HG03439 (cell line): ENCODE measurements at regions not wholly inside any gene's neighbourhood (a gene's known extent, or its start where the extent isn't known, plus 50 kb on each side); places are given as distances from the start of the nearest gene placed in this dataset.

Experiments used
- ATAC-seq: cut with Tn5 transposase; IDR thresholded peaks from one replicate; pipeline ENCODE4 v1.9.1; 2021; ENCODE audit warnings: mild to moderate bottlenecking, moderate library complexity; ENCODE audit not compliant: unreplicated experiment

DNA sequence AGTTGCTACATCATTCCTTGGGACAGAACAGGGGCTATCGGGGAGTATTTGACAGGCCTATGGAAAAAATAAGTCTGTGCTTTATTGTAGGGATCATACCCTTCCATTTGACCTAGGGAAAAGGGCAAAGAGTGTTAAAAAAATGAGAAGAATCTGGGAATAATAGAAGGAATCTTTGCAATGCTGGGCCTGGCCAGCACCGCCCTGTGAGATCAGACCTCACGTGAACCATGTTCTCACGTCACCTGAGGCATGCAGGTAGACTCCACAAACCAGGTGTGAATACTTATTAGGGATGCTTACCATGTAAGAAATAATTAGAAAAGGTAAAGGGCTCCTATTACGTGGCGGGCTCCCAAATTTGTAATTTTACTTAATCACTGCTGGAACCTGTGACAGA is 177.5 kb upstream of the GATA6 start:
- no peak for ATAC-seq

DNA sequence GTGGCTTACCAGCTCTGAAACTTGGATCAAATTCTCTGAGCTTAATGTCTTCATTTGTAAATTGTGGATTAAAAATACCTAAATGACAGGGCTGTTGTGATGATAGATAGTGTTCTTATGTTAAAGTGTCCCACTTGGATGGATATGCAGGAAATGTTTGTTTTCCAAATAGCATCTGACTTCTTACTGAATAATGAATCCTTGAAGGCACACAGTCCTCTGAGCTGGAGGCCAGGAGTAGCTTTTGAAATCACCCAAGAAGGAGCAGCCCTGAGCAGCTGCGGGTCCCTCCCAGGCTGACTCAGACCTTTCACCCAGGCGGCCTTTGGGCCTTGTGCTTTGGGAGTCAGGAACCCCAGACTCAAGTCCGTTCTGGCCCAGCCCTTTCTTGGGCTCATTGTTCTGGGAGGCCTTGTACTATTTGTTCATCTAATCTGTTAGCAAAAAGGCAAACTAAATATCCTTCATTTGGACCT is 173.0 kb upstream of the GATA6 start:
- no peak for ATAC-seq

DNA sequence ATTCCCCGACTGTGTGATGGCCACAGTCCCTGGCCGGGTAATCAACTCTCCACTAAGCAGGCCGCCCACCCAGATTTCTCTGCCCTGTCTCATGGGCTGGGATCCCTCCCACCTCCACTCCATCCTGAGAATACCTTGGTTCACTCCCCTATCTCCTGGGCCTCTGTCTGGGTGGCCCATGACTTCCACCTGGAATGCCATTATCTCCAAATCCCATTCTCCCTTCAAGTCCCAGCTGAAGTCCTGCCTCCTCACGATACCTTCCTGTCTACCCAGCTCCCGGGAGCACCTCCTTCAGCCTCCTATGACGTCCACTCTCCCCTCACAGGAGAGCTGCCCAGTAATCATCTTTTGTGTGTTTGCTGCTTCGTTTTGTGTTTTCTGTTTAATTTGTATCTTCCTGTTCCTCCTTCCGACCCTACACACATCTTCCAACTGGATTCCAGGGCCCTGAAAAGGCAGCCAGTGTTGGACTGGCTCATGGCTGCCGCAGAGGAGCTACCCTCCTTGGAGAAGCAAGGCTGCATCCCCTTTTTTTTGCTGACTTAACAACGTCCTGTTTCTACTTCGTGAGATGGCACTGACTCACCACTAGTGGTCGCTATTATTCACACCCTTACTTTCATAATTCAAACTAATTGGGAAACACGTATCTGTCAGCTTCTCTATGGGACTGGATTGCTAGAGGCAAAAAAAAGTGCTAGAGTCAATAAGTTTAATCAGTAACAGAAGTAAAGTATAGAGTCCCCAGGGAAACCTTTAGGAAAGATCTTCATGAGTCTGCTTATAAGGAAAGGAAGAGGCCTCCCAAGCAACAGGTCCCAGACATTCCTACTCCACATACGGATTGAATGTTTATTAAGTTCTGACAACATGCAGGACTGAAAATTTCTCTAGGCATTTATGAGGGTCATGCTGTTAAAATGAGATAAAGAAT is 171.9 kb upstream of the GATA6 start:
- ATAC-seq, result no peak

DNA sequence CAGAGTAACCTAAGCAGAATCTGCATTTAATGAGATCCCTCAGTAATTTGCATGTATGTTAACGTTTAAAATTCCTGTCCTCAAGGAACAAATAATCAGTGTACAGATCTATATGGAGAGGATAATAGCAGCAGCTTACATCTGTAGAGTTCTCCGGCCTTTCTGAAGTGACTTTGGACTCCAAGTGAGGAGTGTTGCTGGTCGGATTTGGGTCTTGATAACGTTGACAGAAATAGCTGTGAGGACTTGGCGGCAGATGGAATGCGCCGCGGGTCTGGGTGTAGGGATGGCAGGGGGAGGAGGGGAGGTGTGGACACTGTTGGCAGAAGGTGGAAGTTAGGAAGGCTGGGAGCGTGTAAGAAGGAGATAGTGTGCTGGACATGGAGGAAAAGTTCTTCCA is 170.9 kb upstream of the GATA6 start:
- ATAC-seq, result no peak

DNA sequence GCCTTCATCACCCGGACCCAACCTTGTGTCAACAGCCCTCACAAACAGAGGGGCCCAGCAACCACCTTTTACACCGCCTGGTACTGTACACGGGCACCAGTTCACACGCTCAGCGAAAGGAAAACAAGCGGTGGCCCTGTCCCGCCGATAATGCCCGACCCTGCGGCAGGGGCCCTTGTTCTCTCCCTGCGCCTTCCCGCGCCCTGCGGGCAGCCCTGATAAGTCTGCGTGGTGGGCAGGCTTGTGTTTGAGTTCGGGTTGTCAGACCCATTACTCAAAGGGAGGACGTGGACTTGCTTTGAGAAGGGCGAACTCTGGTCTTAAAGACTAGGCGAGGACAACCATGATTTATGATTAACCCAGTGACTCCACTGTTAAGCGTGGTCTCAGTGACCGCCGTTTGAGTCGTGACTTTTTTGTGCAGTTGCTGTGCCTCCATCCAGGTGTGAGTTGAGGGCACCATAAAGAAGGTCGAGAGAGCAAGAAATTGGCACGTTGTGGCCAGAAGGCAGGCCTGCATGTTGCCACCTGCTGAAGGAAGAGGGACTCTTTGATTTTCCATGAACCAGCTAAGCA is 167.4 kb upstream of the GATA6 start:
- ATAC-seq, result no peak

- ATAC-seq, result no peak
Measured at GRCh38 chr18:22005191-22005841, 164.1 kb upstream of the GATA6 start.

DNA sequence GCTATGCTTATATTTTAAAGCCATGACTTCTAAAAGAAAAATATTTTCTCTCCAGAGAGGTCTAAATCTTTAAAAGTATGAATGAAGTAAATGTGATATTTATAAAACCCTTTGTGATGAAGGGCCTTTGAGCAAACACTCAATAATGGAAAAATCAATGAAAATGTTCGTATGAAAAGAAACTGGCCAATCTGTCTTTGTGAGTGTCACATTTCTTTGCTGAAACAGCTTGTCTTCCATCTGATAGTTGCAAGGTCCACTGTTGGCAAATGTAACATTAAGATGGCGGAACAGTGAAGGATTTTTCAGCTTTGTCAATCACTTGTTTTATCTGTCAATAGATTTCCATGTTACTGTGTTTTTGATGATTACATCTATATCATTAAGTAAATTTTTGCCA is 162.9 kb upstream of the GATA6 start:
- ATAC-seq, result no peak

- no peak for ATAC-seq
Measured at GRCh38 chr18:22009242-22009641, 160.1 kb upstream of the GATA6 start.

- no peak for ATAC-seq
Measured at GRCh38 chr18:22013993-22014392, 155.4 kb upstream of the GATA6 start.

DNA sequence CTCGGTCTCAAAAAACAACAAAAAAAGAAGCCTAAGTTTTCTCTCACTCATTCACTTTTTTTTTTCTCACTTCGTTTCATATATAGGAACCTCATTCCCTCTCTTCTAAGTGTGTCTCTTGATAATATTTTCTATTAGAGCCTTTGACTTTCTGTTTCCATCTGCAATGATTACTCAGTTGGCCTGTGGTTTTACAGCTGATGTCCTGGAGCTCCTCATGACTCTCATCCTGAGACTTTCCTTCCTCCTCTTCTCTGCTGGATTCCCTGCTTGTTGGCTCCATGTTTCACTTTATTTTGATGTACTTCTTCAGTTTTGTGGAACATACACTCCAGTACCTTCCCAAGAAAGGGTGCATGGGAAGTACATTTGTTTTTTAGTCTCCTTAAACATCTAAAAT is 154.2 kb upstream of the GATA6 start:
- no peak for ATAC-seq

- no peak for ATAC-seq
Measured at GRCh38 chr18:22018366-22018765, 151.0 kb upstream of the GATA6 start.

- ATAC-seq, result no peak
Measured at GRCh38 chr18:22019193-22019592, 150.2 kb upstream of the GATA6 start.

DNA sequence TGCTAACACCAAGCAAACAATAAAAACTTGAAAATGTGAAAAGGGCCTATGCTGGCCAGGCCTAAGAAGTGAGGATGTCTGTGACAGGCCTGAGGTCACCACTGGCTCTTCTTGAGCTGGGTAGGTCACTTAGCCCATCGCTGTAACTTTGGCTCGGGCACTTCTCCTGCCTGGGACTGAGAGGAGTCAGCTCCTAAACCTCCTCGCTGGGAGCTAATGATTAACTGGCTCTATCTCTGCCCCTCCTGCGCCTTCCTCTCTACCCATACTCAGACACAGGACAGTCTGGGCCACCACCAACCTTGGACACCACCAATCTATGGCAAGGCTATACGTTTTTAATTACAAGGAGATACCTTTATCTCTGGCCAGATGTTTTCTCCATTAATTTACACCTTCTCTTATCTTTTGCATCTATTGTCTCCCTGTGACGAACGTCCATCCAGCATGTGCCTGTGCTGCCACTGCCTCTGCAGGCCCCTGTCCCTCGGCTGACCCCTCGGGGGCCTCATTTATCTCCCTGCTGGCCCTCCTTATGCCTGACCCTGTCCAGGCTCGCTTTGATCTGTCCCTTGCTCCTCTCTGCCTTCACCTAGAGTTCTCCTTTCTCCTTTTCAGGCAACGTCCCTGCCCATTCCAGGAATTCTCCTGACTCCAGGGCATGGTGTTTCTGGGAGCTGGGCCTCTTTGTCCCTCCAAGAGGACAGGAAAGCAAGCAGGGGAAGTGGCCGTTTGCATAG is 149.1 kb upstream of the GATA6 start:
- ATAC-seq, result no peak

DNA sequence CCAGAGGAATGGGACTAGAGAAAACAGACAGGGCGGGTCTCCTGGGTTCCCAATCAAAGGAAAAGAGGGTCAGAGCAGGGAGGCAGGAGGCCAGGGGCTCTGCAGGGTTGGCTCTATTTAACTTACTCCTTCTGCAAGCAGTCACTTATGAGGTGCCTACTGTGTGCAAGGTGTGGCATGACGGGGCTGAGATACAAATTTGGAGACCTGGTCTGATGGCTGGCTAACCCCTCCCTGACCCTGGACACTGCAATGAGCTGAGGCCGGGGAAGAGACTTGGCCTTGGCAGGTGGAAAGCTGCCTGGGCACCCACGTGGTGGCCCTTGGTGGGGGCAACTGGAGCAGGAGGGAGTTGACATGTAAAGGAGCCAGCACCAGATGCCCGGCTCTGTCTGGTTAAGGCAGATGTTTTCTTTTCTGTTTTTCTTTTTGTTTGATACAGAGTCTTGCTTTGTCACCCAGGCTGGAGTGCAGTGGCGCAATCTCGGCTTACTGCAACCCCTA is 148.5 kb upstream of the GATA6 start:
- ATAC-seq, result no peak

DNA sequence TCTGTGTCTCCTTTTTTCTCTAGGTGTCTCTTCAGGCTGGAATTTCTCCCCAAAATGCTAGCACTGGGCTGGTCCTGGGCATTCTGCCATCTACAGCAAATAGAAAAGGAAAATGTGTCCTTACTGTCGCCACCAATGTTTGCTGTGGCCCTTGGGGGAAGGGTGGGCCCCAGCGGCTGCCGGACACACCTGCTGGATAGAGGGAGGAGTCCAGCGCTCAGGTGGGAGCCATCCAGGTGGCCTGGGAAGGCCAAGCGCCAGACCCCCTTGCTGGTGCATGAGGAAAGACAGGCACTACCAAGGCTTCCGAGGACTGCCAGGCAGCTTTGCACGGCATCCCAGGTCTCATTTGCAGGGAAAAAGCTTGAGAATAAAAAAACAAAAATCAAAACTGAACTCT is 147.7 kb upstream of the GATA6 start:
- ATAC-seq, result no peak

DNA sequence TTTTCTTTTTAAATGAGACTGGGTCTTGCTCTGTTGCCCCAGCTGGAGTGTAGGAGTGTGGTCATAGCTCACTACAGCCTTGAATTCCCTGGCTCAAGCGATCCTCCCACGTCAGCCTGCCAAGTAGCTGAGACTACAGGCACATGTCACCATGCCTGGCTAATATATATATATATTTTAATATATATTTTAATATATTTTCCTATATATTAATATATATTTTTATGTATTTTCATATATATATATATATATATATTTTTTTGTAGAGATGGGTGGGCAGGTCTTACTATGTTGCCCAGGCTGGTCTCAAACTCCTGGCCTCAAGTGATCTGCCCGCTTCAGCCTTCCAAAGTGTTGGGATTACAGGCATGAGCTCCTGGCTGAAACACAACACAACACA is 144.5 kb upstream of the GATA6 start:
- ATAC-seq, result no peak

DNA sequence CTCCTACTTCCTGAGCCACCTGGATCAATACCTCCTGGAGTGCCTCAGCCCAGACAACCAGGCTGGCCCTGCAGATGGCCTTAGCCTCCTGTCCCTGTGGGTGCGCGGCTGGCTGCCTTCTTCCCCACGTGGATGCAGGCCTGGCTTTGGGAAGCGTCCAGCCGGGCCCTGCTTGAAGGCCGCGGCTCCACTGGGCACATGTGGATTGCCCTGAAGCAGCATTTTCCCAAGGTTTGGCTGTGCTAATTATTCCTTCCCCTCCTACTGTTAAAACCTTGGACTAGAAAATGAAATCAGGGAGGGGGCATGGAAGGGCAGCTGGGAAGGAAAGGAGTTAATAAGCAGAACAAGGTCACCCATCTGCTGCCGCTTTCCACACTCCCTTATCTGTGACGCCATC is 143.0 kb upstream of the GATA6 start:
- no peak for ATAC-seq

DNA sequence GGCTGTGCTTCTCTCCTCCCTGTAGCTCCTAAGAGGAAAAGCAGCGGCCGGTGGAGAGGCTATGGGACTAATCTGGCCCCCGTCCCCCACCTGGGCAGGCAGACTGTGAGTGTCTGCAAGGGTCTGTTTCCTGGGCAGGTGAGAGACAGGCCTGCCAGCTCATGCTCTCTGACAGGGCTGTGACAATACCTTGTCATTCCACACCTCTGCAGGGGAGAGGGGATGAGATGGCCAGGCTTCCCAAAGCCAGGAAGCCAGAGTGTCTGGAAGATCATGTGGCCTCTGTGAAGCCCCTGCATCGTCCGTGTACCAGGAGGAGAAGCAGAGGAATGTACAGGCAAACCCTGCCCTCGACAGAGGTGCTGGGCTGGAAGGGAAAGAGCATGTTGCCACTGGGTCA is 142.5 kb upstream of the GATA6 start:
- no peak for ATAC-seq

DNA sequence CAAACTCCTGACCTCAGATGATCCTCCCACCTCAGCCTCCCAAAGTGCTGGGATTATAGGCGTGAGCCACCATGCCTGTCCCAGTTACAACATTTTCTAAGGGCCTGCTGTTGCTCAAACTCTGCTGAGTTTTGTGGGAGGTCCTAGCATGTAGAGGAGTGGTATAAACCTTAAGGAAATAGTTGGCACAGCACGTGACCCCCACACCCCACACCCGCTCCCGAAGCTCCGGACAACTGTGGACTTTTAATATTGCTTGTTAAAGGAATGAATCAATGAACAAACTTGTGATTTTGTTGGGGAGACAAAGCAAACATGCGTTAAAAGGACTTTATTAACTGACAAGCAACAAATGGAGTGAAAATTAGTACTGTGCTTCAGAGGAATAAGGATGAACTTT is 137.8 kb upstream of the GATA6 start:
- no peak for ATAC-seq

- no peak for ATAC-seq
Measured at GRCh38 chr18:22032392-22032961, 136.9 kb upstream of the GATA6 start.

DNA sequence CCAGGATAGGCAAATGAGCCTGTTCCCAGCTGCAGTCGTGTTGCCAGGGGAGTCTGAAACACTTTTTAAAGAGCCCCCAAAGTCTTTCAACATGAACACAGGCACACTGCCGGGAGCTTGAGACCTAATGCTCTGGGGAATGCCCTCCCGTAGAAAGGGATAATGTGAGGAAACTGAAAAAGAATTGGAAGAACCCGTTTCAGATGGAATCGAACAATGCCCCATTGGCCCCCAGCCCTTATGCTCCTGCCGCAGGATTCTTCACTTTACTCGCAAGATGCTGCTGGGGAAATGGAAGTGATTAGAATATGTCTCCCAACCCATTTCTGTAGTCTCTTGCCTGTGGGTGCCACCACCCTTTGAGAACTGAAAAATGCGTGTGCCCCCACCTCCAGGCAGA is 136.3 kb upstream of the GATA6 start:
- ATAC-seq, result no peak
